ENCODE measurements at regions not wholly inside any gene's neighbourhood (a gene's known extent, or its start where the extent isn't known, plus 50 kb on each side); places are given as distances from the start of the nearest gene placed in this dataset.

DNA sequence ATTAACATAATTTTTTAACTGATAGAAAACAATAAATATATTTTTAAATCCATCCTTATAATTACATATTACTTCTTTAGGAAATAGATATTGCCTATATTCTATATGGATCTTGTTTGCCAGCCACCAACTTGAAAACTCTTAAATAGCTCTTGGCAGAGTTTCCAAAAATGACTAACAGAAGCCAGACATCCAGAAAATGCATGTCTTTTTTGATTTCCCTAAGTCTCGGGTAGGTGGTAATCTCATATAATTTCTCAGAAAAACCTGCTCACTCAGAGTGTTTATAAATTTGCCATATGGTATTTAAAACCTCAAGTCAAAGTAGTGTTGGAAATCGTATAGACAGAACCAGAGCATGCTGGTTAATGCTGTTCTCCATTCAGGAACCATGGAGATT lies 360.4 kb upstream of the FOXG1 start:
- H3K36me3 ChIP-seq, result no peaks in the 10 kb centered on the region
- WGBS, 2 donors, result 44 to 63% methylated on average over 2 of the region's 2 CpGs
- TF ChIP-seq POLR2A (IDR thresholded peaks at IDR 0.05), result no peak
- H3K27ac ChIP-seq, result no peak overlapping the region
- no peaks in the 10 kb centered on the region for H3K9me3 ChIP-seq
- H3K4me1 ChIP-seq, result no peaks in the 10 kb centered on the region
- no peak overlapping the region for H3K4me3 ChIP-seq (replicated peaks in 1 of 3)
- DNase-seq, result no peak
- intact Hi-C loops (cut with DNase I), result no loop called here
- no peaks in the 10 kb centered on the region for H3K27me3 ChIP-seq

DNA sequence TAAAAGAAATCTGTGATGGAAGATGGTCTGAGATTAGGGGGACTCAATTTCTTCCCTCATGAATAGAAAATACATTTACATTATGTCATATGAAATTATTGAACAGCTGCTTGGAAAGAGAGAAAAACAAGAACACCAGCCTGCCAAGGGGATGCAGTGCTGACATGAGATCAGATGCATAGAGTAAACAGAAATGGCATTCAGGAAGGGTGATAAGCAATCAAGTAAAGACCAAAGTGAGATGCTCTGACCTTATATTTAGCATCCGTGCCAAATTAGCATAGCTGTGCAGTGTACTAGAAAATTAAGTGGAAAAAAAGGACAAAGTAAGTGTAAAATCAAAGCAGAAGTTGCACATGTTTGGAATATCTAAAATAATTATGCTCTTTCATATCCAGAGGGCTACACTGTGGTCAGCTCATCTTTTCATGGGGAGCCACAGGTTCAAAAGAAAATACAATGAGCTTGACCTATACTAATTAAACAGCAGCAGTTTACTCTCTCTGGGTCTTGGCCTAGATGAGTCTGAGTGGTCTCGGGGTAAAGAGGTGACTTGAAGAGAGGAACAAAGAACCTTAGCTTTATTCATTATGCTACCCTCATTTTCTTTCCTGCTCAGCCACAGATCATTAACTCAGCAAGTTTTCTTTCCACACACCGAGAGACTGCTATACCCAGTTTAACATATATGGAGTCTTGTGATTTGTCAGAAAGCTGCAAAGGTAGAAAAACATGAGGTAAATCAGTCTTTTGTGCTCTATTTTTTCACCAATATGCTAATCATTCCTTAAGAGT lies 359.4 kb upstream of the FOXG1 start:
- Histone ChIP-seq H3K27me3 (no peaks in the 10 kb centered on the region), H3K4me3 (replicated peaks in 1 of 3) (no peak overlapping the region), H3K36me3 (no peaks in the 10 kb centered on the region), H3K9me3 (no peaks in the 10 kb centered on the region), H3K4me1 (no peaks in the 10 kb centered on the region), H3K27ac (no peak overlapping the region)
- no peak for TF ChIP-seq POLR2A (IDR thresholded peaks at IDR 0.05)
- TF ChIP-seq, protein P1, sequence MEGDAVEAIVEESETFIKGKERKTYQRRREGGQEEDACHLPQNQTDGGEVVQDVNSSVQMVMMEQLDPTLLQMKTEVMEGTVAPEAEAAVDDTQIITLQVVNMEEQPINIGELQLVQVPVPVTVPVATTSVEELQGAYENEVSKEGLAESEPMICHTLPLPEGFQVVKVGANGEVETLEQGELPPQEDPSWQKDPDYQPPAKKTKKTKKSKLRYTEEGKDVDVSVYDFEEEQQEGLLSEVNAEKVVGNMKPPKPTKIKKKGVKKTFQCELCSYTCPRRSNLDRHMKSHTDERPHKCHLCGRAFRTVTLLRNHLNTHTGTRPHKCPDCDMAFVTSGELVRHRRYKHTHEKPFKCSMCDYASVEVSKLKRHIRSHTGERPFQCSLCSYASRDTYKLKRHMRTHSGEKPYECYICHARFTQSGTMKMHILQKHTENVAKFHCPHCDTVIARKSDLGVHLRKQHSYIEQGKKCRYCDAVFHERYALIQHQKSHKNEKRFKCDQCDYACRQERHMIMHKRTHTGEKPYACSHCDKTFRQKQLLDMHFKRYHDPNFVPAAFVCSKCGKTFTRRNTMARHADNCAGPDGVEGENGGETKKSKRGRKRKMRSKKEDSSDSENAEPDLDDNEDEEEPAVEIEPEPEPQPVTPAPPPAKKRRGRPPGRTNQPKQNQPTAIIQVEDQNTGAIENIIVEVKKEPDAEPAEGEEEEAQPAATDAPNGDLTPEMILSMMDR (IDR thresholded peaks at IDR 0.05), result no peak
- no peak for DNase-seq
- intact Hi-C loops (cut with DNase I), result no loop called here
- WGBS, 2 donors, result 41 to 43% methylated on average over 3 of the region's 3 CpGs

DNA sequence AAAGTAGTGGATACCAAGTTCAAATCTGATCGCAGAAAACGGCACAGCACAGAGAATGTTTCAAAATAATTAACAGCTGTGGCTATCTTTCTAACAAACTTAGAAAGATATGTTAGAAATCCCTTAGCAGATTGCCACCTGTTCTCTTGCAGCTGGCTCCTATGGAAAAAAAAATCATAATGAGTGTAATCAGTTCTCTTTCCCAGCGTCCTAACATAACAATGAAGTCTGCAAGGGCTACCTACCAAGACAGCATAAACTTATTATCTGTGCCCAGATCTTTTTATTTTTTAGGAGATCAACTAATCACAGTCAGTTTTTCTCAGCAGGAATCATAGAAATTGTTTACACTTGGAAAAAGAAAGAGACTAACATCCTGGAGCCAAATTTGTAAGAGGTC lies 358.6 kb upstream of the FOXG1 start:
- Histone ChIP-seq H3K27me3 (no peaks in the 10 kb centered on the region), H3K36me3 (no peaks in the 10 kb centered on the region), H3K9me3 (no peaks in the 10 kb centered on the region), H3K4me1 (no peaks in the 10 kb centered on the region), H3K4me3 (replicated peaks in 1 of 3) (no peak overlapping the region), H3K27ac (no peak overlapping the region)
- intact Hi-C loops (cut with DNase I), result no loop called here
- WGBS, 2 donors, result 70 to 71% methylated on average over 3 of the region's 3 CpGs
- TF ChIP-seq, protein P1 (IDR thresholded peaks at IDR 0.05), result no peak
- TF ChIP-seq POLR2A (IDR thresholded peaks at IDR 0.05), result no peak
- DNase-seq, result no peak

- Histone ChIP-seq H3K4me1 (no peaks in the 10 kb centered on the region), H3K27me3 (no peaks in the 10 kb centered on the region), H3K4me3 (replicated peaks in 1 of 3) (no peak overlapping the region), H3K9me3 (no peaks in the 10 kb centered on the region), H3K36me3 (no peaks in the 10 kb centered on the region), H3K27ac (no peak overlapping the region)
- no peak for TF ChIP-seq POLR2A (IDR thresholded peaks at IDR 0.05)
- TF ChIP-seq, protein P1 (IDR thresholded peaks at IDR 0.05), result no peak
- intact Hi-C loops (cut with DNase I), result no loop called here
- WGBS, 2 donors, result 60 to 88% methylated on average over 3 of the region's 3 CpGs
- DNase-seq, result no peak
Observed at GRCh38 chr14:28412077-28412476, 354.5 kb upstream of the FOXG1 start.

- Histone ChIP-seq H3K36me3 (no peaks in the 10 kb centered on the region), H3K9me3 (no peaks in the 10 kb centered on the region), H3K4me1 (no peaks in the 10 kb centered on the region), H3K27me3 (no peaks in the 10 kb centered on the region), H3K27ac (no peak overlapping the region), H3K4me3 (replicated peaks in 1 of 3) (no peak overlapping the region)
- intact Hi-C loops (cut with DNase I), result no loop called here
- TF ChIP-seq, protein P1 (IDR thresholded peaks at IDR 0.05), result no peak
- no peak for TF ChIP-seq POLR2A (IDR thresholded peaks at IDR 0.05)
- no peak for DNase-seq
Observed at GRCh38 chr14:28426960-28427359, 339.6 kb upstream of the FOXG1 start.

Measured in thyroid gland (tissue), 4 donors.